HG03103 (cell line): ENCODE measurements at regions not wholly inside any gene's neighbourhood (a gene's known extent, or its start where the extent isn't known, plus 50 kb on each side); places are given as distances from the start of the nearest gene placed in this dataset.

Experiments
- ATAC-seq: cut with Tn5 transposase; IDR thresholded peaks from one replicate; pipeline ENCODE4 v1.9.1; 2021; ENCODE audit warnings: low read depth; ENCODE audit not compliant: unreplicated experiment

- no peak for ATAC-seq
Observed at GRCh38 chr10:58968389-58968755, 208.1 kb upstream of the PHYHIPL start.

DNA sequence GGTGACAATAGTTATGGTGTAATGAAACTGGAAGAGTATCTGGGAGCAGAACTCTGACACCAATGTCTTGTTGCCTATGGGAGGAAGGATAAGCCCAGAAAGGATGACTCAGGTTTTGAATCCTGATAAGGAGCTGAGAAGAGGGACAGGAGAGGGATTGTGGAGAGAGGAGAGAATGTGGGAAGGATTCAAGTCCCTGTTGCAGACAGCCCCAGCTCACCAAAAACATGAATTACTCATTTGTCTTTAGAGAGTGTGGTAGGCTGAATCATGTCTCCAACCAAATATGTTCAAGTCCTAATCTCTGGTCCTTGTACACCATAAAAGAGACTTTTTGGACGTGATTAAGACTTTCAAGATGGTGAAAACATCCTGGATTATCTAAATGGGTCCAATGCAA lies 206.9 kb upstream of the PHYHIPL start:
- no peak for ATAC-seq

DNA sequence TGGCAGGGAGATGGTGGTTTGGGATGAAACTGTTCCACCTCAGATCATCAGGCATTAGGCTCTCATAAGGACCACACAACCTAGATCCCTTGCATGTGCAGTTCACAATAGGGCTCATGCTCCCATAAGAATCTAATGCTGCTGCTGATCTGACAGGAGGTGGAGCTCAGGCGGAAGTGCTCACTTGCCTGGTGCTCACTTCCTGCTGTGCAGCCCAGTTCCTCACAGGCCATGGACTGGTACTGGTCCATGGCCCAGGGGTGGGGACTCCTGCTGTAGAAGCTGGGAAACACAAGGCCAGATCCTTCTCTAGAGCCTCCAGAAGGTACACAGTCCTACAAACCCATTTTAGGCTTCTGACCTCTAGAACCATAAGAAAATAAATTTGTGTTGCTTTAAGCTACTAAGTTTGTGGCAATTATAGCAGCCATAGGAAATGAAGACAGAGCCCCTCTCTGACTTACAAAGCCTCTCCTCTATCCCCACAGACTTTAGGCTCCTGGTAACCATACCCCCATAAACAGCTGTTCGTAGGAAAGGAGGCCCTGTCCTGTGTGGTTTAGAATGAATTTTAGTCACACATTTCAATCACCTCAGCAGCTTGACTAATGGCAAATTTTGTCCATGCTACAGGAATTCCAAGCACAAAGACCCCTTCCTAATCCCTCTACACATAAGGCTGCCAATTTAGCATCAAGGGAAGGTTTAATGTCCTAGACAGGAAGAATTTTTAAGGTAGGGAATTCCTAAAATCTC lies 206.1 kb upstream of the PHYHIPL start:
- ATAC-seq = no peak

- ATAC-seq = no peak
Observed at GRCh38 chr10:58971211-58971610, 205.2 kb upstream of the PHYHIPL start.

- ATAC-seq = no peak
Observed at GRCh38 chr10:58971796-58972491, 204.5 kb upstream of the PHYHIPL start.

GRCh38 chr10:58972576-58973234 lies 203.7 kb upstream of the PHYHIPL start:
- ATAC-seq = no peak

DNA sequence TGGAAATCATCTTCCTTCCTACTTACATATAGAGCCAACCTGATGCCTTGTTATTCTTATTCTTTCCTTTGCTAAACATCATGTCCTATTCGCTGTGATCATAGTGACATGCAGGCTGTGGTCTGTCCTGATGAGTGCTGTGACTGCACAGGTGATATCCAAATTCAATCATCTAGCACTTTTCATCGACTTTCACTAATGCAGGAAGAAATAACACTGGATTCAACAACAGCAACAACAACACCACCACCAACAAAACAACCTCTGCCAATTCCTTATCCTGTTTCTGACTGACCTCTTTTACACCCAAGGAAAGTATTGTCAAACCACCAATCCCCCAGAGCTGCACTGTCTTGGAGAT lies 203.2 kb upstream of the PHYHIPL start:
- no peak for ATAC-seq

DNA sequence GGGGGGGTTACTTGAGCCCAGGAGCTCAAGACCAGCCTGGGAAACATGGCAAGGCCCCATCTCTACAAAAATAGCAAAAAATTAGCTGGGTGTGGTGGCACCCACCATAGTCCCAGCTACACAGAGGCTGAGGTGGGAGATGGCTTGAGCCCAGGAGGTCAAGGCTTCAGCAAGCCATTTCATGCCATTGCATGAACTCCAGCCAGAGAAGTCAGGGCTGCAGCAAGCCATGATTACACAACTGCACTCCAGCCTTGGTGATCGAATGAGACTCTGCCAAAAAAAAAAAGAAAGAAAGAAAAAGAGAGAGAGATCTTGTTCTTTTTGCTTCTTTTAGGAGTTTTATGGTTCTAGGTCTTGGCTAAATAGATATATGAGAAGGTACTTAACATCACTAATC lies 200.2 kb upstream of the PHYHIPL start:
- no peak for ATAC-seq

GRCh38 chr10:58979711-58980110 lies 196.7 kb upstream of the PHYHIPL start:
- ATAC-seq = no peak

- no peak for ATAC-seq
Observed at GRCh38 chr10:58980826-58981415, 195.5 kb upstream of the PHYHIPL start.

GRCh38 chr10:58981846-58982245 lies 194.6 kb upstream of the PHYHIPL start:
- no peak for ATAC-seq

GRCh38 chr10:58982470-58983239 lies 193.8 kb upstream of the PHYHIPL start:
- no peak for ATAC-seq

DNA sequence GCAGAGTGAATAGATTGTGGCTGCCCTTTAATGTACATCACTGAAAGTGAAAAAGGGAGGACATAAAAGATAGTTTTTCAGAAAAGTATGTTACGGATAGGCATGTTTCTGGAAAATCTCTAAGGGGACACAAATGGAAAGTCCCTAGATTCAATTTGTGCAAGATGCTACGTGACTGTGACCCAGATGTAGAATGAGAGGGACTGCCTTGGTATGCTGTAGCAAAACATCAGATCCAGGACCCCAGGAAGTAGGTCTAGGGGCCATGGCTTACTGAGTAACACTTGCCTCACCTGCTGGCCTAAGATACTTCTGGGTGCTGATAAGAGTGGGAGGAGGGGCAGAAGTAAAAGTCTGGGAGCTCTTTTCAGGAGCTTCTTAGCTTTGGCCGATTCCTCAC lies 191.2 kb upstream of the PHYHIPL start:
- ATAC-seq = no peak

DNA sequence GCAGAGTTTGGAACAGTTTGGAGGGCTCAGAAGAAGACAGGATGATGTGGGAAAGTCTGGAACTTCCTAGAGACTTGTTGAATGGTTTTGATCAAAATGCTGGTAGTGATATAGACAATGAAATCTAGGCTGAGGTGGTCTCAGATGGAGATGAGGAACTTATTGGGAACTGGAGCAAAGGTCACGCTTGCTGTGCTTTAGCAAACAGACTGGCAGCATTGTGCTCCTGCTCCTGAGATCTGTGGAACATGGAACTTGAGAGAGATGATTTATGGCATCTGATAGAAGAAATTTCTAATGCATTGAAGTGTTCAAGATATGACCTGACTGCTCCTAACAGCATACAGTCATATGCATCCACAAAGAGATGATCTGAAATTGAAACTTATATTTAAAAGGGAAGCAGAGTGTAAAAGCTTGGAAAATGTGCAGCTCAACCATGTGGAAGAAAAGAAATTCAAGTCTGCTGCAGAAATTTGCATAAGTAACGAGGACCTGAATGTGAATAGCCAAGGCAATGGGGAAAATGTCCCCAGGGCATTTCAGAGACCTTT lies 186.9 kb upstream of the PHYHIPL start:
- no peak for ATAC-seq

DNA sequence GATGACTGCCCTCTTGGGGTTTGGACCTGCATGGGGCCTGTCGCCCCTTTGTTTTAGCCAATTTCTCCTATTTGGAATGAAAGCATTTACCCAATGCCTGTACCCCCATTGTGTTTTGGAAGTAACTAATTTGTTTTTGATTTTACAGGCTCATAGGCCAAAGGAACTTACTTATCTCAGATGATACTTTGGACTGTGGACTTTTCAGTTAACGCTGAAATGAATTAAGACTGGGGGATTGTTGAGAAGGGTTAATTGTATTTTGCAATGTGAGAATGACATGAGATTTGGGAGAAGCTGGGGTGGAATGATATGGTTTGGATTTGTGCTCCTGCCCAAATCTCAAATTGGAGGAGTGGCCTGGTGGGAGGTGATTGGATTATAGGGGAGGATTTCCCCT lies 185.8 kb upstream of the PHYHIPL start:
- ATAC-seq = no peak

DNA sequence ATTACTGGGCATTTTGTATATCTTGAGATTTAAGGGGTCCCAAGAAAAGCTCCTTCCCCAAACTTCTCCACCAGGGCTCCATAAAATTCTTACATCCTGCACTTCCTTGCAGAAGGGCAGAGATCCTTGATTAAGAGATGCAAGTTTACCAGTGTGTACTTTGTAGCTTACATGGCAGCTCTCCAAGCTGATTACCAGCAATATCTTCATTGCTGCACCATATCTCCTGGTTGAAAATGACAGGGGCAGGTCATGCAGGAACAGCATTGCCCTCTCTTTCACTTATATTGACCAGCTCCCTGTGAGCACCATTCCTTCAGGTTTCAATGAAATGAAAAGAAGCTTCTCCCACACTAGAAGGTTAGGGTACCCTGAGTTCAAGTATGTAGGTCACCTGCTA lies 184.6 kb upstream of the PHYHIPL start:
- ATAC-seq = no peak

DNA sequence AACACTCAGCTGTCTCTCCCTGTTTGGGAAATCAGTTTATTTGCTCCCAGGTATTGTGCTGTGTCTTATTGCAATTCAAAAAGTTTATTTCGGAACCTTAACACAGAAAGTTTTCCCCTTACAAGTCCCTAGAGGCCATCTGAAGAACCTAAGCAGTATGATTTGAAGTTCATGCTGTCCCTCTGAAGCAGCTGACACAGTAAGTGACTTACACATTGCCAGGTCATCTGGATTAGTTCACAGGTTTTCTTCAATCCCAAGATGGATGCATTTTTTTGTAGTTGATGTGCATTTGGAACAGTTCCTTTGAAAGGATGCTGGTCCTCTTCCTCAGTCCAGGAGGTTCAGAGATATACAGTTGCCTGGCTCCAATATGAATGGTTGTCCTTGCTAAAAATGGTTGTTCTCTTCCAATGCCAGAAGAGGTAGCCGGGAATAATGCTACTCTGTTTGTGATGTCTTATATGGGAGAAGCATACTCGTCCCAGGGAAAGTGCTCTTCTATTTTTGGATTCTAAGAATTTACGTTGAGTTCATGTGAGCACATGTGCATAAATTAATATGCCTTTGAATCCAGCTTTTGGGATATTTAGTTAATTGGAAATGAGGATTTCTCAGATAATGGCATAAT lies 183.5 kb upstream of the PHYHIPL start:
- no peak for ATAC-seq

DNA sequence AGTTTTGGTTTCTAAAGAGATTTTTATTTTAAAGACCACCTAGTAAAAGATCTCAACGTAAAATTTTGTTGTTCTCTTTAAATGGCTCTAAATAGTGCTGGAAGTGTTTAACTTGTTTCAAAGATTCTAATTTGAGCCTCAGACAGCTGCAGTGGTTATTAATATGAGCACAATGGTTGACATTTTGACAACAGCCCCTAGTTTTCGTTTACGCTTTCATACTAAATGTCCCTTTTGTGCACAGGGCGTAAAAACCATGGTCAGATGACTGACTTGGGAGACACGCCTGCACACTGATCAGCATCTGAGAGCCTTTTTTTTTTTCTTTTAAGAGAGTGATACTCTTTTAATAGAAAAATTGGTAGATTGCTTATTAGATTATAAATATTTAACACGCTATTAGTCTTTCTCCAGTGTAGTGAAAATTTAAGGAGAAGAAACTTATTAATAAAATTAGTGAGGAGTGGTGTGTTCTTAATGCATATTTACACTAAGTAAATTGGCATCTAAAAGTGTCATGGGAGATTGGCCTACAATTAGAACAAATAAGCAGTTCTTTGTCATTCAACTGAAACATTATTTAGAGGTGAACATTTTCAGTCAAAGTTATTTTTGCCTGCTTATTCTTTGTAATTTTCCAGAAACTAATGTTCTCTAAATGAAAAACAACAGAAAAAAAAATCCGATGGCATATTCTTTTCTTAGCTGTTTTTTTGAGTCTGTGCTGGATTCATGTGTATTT lies 182.8 kb upstream of the PHYHIPL start:
- ATAC-seq = peak; percentile 67
